OCI-LY3 (cell line): ENCODE measurements at regions not wholly inside any gene's neighbourhood (a gene's known extent, or its start where the extent isn't known, plus 50 kb on each side); places are given as distances from the start of the nearest gene placed in this dataset.

Experiments
- H2AFZ ChIP-seq: fragments of 200-600, 300-600 bp; shearing (Covaris generic); 2 replicates; pipeline ENCODE4 v1.6.0; 2014; ENCODE audit warnings: antibody characterized with exemption, low read depth, low read length
- H3K27ac ChIP-seq: fragments of 200-600, 300-600 bp; sonication (generic); 2 replicates; pipeline ENCODE4 v1.5.1; 2014; ENCODE audit warnings: mild to moderate bottlenecking, low read length, moderate library complexity, mixed read lengths
- H3K27me3 ChIP-seq: fragments of 200-600, 300-600 bp; sonication (generic); 2 replicates; pipeline ENCODE4 v1.6.1; 2014; ENCODE audit warnings: low read depth, low read length, mixed read lengths
- H3K36me3 ChIP-seq: fragments of 200-600, 300-600 bp; sonication (generic); replicated peaks from 2 replicates; pipeline ENCODE3; 2014; ENCODE audit warnings: low read depth, low read length, mixed read lengths
- H3K4me1 ChIP-seq: fragments of 300-600, 200-600 bp; sonication (generic); 2 replicates; pipeline ENCODE4 v1.6.1; 2014; ENCODE audit warnings: low read length, mixed read lengths
- H3K4me2 ChIP-seq: fragments of 200-600, 300-600 bp; sonication (generic); 2 replicates; pipeline ENCODE4 v1.6.1; 2014; ENCODE audit warnings: low read length, mixed read lengths
- H3K4me3 ChIP-seq: fragments of 300-600, 200-600 bp; sonication (generic); 2 replicates; pipeline ENCODE4 v1.5.1; 2014; ENCODE audit warnings: antibody characterized with exemption, mild to moderate bottlenecking, low read length, moderate library complexity
- H3K79me2 ChIP-seq: fragments of 300-600, 200-600 bp; shearing (Covaris generic); 2 replicates; pipeline ENCODE4 v1.6.1; 2014; ENCODE audit warnings: mild to moderate bottlenecking, low read length, mixed read lengths
- H3K9ac ChIP-seq: fragments of 300-600, 200-600 bp; shearing (Covaris generic); 2 replicates; pipeline ENCODE4 v1.6.0; 2014; ENCODE audit warnings: mild to moderate bottlenecking, low read length, moderate library complexity
- H3K9me3 ChIP-seq: fragments of 200-600, 300-600 bp; shearing (Covaris generic); 2 replicates; pipeline ENCODE4 v1.6.1; 2014; ENCODE audit warnings: low read length, mixed read lengths; ENCODE audit not compliant: insufficient read depth
- H4K20me1 ChIP-seq: fragments of 200-600, 300-600 bp; sonication (generic); 2 replicates; pipeline ENCODE4 v1.6.1; 2016; ENCODE audit warnings: low read length, mixed read lengths; ENCODE audit not compliant: insufficient read depth
- CTCF ChIP-seq: fragments of 200-600, 300-600 bp; sonication (generic); IDR thresholded peaks from 2 replicates; pipeline ENCODE4 v1.5.1; 2014; ENCODE audit warnings: antibody characterized with exemption, low read length, low read depth
- EZH2phosphoT487 ChIP-seq: fragments of 200-600 bp; shearing (Covaris generic); IDR thresholded peaks from 2 replicates; pipeline ENCODE4 v1.6.1; 2018; ENCODE audit warnings: antibody characterized with exemption, mixed run types, low read depth

GRCh38 chr12:94855853-94856252 lies 147.6 kb downstream of the NDUFA12 start:
- Histone ChIP-seq H2AFZ (no peak overlapping the region), H3K27ac (no peak overlapping the region), H3K9me3 (no peaks in the 10 kb centered on the region), H3K4me2 (no peak overlapping the region), H3K79me2 (peaks cover 57% of the 10 kb centered on the region), H3K9ac (no peak overlapping the region), H3K27me3 (no peaks in the 10 kb centered on the region), H3K36me3 (peaks cover 15% of the 10 kb centered on the region), H4K20me1 (peaks cover 9% of the 10 kb centered on the region), H3K4me1 (peaks cover 9% of the 10 kb centered on the region), H3K4me3 (no peak overlapping the region)
- TF ChIP-seq EZH2phosphoT487 (no peak), CTCF (no peak)

DNA sequence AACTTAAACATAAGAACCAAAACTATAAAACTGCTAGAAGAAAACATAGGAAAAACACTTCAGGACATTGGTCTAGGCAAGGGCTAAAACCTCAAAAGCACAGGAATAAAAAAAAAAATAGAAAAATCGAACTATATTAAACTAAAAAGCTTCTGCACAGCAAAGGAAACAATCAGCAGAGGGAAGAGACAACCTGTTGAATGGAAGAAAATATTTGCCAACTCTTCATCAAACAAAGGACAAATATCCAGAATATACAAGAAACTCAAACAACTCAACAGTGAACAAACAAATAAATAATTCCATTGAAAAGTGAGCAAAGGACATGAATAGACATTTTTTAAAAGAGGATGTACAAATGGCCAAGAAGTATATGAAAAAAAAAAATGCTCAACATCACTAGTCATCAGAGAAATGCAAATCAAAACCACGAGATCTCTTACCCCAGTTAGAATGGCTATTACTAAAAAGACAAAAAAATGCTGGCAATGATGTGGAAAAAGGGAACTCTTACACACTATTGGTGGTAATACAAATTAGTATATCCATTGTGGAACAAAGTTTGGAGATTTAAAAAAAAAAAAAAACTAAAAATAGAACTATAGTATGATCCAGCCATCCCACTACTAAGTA lies 152.0 kb downstream of the NDUFA12 start:
- Histone ChIP-seq H3K36me3 (peaks cover 13% of the 10 kb centered on the region), H3K9me3 (no peaks in the 10 kb centered on the region), H3K27ac (no peak overlapping the region), H3K4me3 (no peak overlapping the region), H3K9ac (no peak overlapping the region), H3K27me3 (no peaks in the 10 kb centered on the region), H3K79me2 (peaks cover 57% of the 10 kb centered on the region), H3K4me1 (peaks cover 9% of the 10 kb centered on the region), H4K20me1 (peaks cover 14% of the 10 kb centered on the region), H3K4me2 (0 out of 2 replicates have a peak overlapping the region, but pooled peaks have one; percentile 15), H2AFZ (no peak overlapping the region)
- TF ChIP-seq CTCF = no peak
- no peak for TF ChIP-seq EZH2phosphoT487

- no peak overlapping the region for H3K9ac ChIP-seq
- H3K79me2 ChIP-seq = peaks cover 57% of the 10 kb centered on the region
- no peak overlapping the region for H3K27ac ChIP-seq
- H3K4me1 ChIP-seq = peaks cover 9% of the 10 kb centered on the region
- H3K9me3 ChIP-seq = no peaks in the 10 kb centered on the region
- peaks cover 7% of the 10 kb centered on the region for H3K36me3 ChIP-seq
- no peaks in the 10 kb centered on the region for H3K27me3 ChIP-seq
- no peak overlapping the region for H3K4me3 ChIP-seq
- no peak overlapping the region for H3K4me2 ChIP-seq
- TF ChIP-seq EZH2phosphoT487 (no peak), CTCF (no peak)
- H2AFZ ChIP-seq = no peak overlapping the region
- peaks cover 10% of the 10 kb centered on the region; the same call in 1 of the 2 replicates for H4K20me1 ChIP-seq
Measured at GRCh38 chr12:94849411-94849976, 154.0 kb downstream of the NDUFA12 start.

DNA sequence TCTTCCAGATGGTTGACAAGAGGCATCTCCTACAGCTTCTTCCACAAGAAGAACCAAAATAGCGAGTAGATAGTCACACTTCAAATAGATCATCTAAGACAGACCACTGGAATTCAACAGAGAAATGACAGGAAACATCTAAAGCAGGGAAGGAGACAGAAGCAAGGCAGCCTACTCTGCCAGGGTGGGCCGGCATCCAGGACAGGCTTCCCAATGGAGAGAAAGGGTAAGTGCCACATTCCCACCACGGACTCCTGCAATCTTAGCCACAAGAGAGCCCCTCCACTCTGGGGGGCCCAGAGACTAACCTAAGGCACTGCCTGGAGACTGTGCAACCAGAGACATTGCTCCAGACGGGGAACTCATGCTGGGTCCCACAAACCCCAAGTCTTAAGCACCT lies 154.5 kb downstream of the NDUFA12 start:
- H3K4me1 ChIP-seq = peaks cover 9% of the 10 kb centered on the region
- no peak overlapping the region for H3K27ac ChIP-seq
- no peak for TF ChIP-seq CTCF
- no peak for TF ChIP-seq EZH2phosphoT487
- no peak overlapping the region for H3K4me2 ChIP-seq
- peaks cover 62% of the 10 kb centered on the region for H3K79me2 ChIP-seq
- no peak overlapping the region for H3K4me3 ChIP-seq
- H3K27me3 ChIP-seq = no peaks in the 10 kb centered on the region
- H3K9me3 ChIP-seq = no peaks in the 10 kb centered on the region
- H3K9ac ChIP-seq = no peak overlapping the region
- peaks cover 10% of the 10 kb centered on the region; the same call in 1 of the 2 replicates for H4K20me1 ChIP-seq
- H3K36me3 ChIP-seq = peaks cover 13% of the 10 kb centered on the region
- H2AFZ ChIP-seq = no peak overlapping the region
